ENCODE measurements at regions not wholly inside any gene's neighbourhood (a gene's known extent, or its start where the extent isn't known, plus 50 kb on each side); places are given as distances from the start of the nearest gene placed in this dataset.

GRCh38 chr6:105620878-105621277 is 218.0 kb upstream of the PREP start:
- TF ChIP-seq CTCF (IDR thresholded peaks at IDR 0.05) (no peak), EZH2 (IDR thresholded peaks at IDR 0.05) (no peak)

Measured in neural progenitor cell (in vitro differentiated cells).